ENCODE measurements at regions not wholly inside any gene's neighbourhood (a gene's known extent, or its start where the extent isn't known, plus 50 kb on each side); places are given as distances from the start of the nearest gene placed in this dataset.
A peak's percentile ranks its signal among the peaks of the same experiment; 100 is the strongest.
"Not testable (repeated sequence)": the region's sequence is repeated elsewhere in the genome, so short reads cannot be mapped to it uniquely, and the experiment has no call there.

GRCh38 chr18:8970843-8971242 is 131.7 kb upstream of the NDUFV2 start:
- DNase-seq: no peak

DNA sequence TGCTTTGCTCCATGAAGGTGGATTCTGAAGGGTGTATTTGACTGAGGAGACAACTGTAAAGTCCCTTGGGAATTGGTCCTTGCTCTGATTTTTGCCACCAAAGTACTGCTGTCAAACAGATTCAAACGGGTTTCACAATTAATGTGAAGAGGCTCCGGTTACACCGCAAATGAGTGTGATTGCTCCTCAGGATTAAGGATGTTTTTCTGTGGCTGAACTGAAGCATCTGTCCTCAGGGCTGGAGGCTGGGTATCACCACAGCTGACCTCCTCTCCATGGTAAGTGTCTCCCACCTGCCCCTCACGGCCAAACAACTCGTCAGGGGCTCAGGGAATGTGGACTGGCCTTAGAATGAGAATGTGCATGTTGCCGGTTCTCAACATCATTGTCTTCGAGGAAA is 130.4 kb upstream of the NDUFV2 start:
- DNase-seq: no peak

DNA sequence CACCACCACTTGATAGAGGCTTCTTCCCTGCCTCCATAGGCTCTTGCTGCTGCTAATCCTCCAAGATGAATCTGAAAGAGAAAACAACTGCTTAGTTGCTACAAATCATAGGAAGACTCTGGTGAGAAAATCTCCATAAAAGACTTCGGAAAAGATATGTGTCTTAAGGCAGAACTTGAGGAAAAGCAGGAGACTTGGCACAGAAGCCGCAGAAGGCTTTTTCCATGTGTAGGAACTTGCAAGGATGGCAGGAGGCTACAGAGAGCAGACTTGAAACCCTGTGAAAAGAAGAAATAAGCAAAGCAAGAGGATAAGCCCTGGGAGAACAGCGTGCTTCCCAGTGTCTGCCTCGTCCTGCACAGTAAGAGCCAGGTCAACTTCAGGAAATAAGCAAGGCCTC is 128.2 kb upstream of the NDUFV2 start:
- no peak for DNase-seq

GRCh38 chr18:8974696-8975095 is 127.8 kb upstream of the NDUFV2 start:
- DNase-seq: no peak

- DNase-seq: no peak
These were observed 126.9 kb upstream of the NDUFV2 start for GRCh38 chr18:8975624-8976023.

DNA sequence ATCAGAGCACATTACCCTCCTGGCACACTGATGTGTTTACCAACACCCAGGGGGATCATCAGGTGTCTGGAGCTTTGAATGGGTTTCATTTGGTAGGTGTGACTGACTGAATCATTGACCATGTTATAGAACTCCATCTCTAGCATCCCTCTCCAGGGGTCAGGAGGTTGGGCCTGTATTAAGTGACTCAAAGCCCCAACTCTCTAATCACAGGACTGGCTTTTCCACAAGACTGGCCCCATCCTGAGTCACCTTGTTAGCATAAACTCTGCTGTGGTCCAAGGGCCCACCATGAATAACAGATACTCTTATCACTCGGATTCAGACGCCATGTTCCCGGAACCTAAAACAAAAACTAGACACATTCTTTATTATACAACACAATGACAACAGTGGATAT is 125.9 kb upstream of the NDUFV2 start:
- no peak for DNase-seq

GRCh38 chr18:8977166-8977565 is 125.3 kb upstream of the NDUFV2 start:
- no peak for DNase-seq

GRCh38 chr18:8977701-8978100 is 124.8 kb upstream of the NDUFV2 start:
- no peak for DNase-seq

GRCh38 chr18:8978394-8978793 is 124.1 kb upstream of the NDUFV2 start:
- no peak for DNase-seq

DNA sequence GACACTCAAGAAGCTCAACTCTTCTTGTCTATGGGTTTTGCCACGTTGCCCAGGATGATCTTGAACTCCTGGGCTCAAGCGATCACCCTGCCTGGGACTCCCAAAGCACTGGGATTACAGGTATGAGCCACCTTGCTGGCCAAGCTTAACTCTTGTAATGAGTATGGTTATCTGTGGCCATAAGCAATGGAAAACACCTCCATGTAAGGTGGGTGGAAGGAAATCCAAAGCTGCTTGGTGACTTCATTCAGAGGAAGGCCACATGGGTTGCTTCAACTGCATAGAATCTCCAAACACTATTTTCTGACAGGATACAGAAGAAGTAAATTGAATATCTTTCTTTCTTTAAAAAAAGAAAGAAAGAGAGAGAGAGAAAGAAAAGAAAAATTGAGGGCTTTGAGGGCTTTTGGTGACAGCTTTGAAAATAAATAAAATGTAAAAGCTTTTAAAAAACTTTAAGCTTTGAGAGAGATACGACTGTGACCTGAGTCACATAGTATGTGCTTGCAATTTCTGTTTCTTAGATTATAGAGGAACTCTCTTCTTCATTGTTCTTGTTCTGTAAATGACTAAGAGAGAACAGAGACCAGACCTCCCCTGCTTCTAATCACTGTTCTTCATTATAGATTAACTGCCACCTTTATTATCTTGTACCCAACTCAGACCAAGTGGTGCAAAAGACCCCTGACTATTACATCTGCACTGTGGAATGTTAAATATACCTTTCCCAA is 123.1 kb upstream of the NDUFV2 start:
- DNase-seq: no peak

GRCh38 chr18:8980496-8980895 is 122.0 kb upstream of the NDUFV2 start:
- no peak for DNase-seq

GRCh38 chr18:8980918-8981317 is 121.6 kb upstream of the NDUFV2 start:
- no peak for DNase-seq

DNA sequence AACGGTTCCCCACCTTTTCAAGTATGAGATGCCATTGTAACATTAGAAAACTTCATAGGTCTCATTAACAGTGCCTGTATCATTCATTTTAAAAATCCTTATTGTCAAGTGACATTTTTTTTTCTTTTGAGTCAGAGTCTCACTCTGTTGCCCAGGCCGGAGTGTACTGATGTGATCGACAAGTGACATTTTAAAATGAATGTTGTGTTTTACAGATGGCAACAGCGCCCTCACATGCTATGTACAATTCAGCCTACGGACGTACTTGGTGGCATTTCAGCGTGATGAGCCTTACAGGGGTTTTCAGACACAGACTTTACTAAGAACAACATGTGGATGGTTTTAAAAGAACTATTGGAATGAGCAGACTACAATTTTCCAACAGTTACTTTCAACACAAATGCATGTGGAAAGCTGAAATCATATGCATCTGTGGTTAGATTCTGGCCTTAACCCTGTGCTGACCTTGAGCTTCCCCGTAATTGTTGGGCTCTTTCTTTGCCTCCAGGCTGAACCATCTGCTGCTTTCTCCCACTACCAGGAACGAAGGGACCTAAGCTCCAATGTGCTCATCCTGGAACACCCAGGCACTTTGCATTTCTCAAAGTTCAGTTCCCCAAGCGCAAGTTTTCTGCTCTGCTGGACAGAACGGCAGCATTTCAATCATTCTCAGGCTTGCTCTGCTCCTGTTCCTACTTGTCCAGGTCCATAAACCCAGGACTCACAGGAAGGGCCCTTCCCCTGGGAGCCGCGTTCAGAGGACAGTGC is 119.9 kb upstream of the NDUFV2 start:
- no peak for DNase-seq

DNA sequence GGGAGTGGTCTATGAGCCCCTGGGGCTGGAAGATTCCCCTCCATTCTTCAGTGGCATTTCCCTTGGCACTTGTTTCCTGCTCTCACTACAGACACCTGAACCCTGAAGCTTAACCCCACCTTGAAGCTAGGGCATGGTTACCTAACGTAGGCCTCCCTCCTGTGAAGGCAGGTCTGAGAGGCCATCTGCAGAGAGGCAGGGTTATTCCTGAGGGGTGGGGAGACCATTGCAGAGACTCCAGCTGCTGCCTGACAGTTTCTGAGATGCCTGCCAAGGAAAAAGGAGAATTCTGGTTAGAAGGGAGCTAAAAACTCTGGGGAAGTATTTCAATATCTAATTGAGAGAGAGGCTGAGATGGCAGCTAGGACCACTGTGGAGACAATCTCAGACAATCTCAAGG is 119.3 kb upstream of the NDUFV2 start:
- no peak for DNase-seq

DNA sequence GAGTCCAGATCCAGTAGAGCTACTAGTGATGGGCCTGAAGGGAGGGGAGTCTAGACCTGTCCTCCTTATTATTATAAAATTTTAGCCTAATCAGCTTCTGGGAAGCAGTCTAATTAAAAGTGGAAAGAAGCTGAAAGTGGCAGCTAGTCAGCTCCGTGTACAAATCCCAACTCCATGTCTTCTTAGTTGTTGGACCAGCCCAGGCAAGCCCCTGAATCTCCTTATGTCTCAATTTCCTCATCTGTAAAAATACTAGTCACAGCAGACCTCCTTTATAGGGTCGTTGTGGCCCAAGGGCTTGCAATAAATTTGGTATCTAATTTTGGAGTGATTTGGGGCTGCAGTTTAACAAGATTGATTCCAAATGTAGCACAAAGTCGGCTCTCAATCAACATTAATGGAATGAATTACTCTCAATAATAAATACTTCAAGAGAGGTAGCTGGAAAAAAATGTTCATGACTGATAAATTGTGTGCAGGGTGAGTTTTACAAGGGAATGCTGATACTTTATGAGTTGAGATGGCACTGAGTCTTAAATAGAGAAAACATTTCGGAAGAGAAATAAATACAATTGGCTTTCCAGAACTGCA is 118.3 kb upstream of the NDUFV2 start:
- DNase-seq: no peak

DNA sequence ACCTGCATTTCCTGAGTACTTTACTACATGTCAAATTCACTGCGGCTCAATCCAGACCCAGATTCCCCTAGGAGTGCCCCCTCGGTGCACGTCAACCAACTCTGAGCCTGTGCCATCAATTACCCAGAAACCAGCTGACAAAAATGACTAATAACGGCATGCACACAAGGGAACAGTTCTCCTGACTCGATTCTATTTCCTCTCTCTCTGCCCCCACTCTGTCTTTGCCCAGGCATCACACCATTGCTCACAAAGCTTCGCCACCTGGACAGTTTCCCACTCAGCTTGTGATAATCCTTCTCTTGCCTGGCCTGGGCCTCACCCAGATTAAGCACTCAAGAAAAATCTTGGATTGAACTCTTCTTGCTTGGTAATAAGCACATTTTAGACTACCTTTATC is 115.3 kb upstream of the NDUFV2 start:
- no peak for DNase-seq

- peak; percentile 51 for DNase-seq
These were observed 114.1 kb upstream of the NDUFV2 start for GRCh38 chr18:8988260-8988871.

- no peak for DNase-seq
These were observed 113.5 kb upstream of the NDUFV2 start for GRCh38 chr18:8989017-8989416.

- DNase-seq: no peak
These were observed 112.6 kb upstream of the NDUFV2 start for GRCh38 chr18:8989855-8990254.

DNA sequence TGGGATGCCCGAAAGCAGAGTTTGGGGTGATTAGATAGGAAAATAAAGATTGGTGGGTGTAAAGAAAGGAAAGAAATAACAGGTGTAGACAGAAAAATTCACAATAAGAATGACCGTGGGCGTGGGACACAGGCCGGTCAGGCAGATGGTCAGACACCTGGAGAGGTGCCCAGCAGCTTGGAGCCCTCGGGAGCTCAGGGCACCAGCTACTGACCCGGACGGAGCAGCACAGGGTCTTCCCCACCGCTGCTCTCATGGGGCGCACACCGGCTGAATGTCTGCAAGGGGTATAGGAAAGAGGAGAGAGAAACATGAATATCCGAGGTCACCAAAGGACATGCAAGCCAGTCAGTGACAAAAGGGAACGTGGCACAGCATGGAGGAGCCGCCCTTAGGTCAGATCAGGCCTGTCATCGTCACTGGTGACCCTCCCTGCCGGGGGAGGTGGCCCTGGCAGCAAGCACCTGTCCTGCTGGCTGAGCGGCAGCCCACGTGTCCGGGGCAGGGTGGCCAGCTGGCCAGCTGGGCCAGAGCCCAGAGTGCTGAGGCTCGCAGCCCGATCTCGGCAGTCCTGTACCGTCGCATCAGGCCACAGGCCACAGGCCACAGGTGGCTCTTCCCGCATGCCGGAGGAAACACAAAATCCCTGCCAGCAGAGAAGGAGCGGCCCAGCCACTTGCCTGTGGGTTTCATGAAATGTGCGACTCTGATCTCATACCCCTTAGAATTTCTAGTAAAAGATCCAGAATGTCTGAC is 112.0 kb upstream of the NDUFV2 start:
- DNase-seq: no peak

DNA sequence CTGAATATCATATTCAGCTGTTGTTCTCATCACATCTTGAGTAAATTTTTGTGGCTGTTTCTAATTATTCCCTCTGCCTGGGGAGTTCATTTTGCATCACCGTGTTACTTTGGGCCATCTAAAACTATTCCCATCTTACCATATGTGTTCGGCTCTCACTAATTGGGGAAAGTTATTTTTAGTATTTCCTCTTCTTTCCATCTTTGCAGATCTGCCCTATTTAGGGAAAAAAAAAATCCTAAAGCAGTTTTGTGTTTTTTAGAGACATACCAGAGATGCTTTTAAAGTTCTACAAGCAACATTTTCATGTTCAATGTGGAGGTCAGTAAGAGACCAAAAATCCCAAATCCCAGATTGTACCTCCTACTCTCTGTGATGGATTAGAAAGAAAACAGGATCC is 111.3 kb upstream of the NDUFV2 start:
- DNase-seq: no peak

DNA sequence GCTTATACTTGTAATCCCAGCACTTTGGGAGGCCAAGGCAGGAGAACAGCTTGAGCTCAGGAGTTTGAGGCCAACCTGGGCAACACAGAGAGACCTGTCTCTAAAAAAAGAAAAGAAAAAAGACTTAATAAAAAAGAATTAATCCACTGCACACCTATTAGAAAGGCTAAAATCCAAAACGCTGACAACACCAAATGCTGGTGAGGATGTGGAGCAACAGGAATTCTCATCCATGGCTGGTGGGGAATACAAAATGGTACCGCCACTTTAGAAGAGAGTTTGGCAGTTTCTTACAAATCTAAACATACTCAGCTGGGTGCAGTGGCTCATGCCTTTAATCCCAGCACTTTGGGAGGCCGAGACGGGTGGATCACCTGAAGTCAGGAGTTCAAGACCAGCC is 110.0 kb upstream of the NDUFV2 start:
- not testable (repeated sequence) for DNase-seq

- DNase-seq: no peak
These were observed 107.9 kb upstream of the NDUFV2 start for GRCh38 chr18:8994603-8995002.

All from activated naive CD4-positive, alpha-beta T cell treated with anti-CD3 and anti-CD28 coated beads, Interleukin-2, amount 50 U/mL, for 16 hours (primary cell).